Aorta (tissue), 5 donors: ENCODE measurements at regions not wholly inside any gene's neighbourhood (a gene's known extent, or its start where the extent isn't known, plus 50 kb on each side); places are given as distances from the start of the nearest gene placed in this dataset.
"Not testable (repeated sequence)": the region's sequence is repeated elsewhere in the genome, so short reads cannot be mapped to it uniquely, and the experiment has no call there.

Source experiments
- ATAC-seq: fragments of 200-7000 bp; cut with Tn5 transposase; one replicate; pipeline ENCODE4 v1.9.1; 2022; ENCODE audit warnings: moderate library complexity; ENCODE audit not compliant: low FRiP score
- DNase-seq, 2 donors: peaks; one replicate each; pipeline ENCODE4 v3.0.0-alpha.2; 2020
- H3K27ac ChIP-seq, 2 donors: one replicate each; pipeline ENCODE4 v1.5.1; 2013; ENCODE audit warnings: low read length in 2 of 2, mild to moderate bottlenecking in 2 of 2, moderate library complexity in 2 of 2, control low read depth in 1 of 2, inconsistent platforms in 1 of 2, low read depth in 1 of 2
- H3K27me3 ChIP-seq, 2 donors: one replicate each; pipeline ENCODE4 v1.6.1; 2013; ENCODE audit warnings: control low read depth in 1 of 2, low read length in 1 of 2, mild to moderate bottlenecking in 1 of 2, moderate library complexity in 1 of 2; ENCODE audit not compliant: insufficient read depth in 2 of 2, control insufficient read depth in 1 of 2
- H3K36me3 ChIP-seq, 2 donors: one replicate each; pipeline ENCODE4 v1.6.1; 2013; ENCODE audit warnings: control low read depth in 1 of 2, low read length in 1 of 2, mild to moderate bottlenecking in 1 of 2; ENCODE audit not compliant: insufficient read depth in 2 of 2, control insufficient read depth in 1 of 2
- H3K4me1 ChIP-seq, 2 donors: one replicate each; pipeline ENCODE4 v1.6.1; 2013; ENCODE audit warnings: low read length in 2 of 2, control low read depth in 1 of 2, mild to moderate bottlenecking in 1 of 2, moderate library complexity in 1 of 2; ENCODE audit not compliant: insufficient read depth in 2 of 2, control insufficient read depth in 1 of 2
- H3K4me3 ChIP-seq, 2 donors: one replicate each; pipeline ENCODE4 v1.5.1; 2013; ENCODE audit warnings: low read length in 2 of 2, control low read depth in 1 of 2, mild to moderate bottlenecking in 1 of 2
- H3K9me3 ChIP-seq: one replicate; pipeline ENCODE4 v1.6.1; 2013; ENCODE audit warnings: mild to moderate bottlenecking, low read length; ENCODE audit not compliant: control insufficient read depth
- WGBS, 2 donors: extraction: QIAGEN DNeasy Blood & Tissue Kit; methylation state at CpG; one replicate each; pipeline ENCODE4 v1.1.7; 2013; 5-methylcytosine and 5-hydroxymethylcytosine counted together
- intact Hi-C, 2 donors: fragments of 100-400 bp; cut with DNase I; formaldehyde crosslinking; loops; one replicate each; pipeline versions ENCODE4 v1.14.2 to v1.15.0; 2022
- donor health status: healthy with polysubstance abuse.
- donor health status: Bipolar disorder and iron deficiency.
- donor health status: DM: no; HTN: no; CAD: no.
- donor health status: DM: no; HTN: no; CAD: no.
- donor health status: DM: yes; HTN: yes; CAD: no.

GRCh38 chr7:6882321-6882721 is 56.2 kb upstream of the CCZ1B start:
- 72 to 77% methylated on average over 8 of the region's 8 CpGs for WGBS, 2 donors
- H3K9me3 ChIP-seq, H3K4me3 ChIP-seq, ATAC-seq, H3K36me3 ChIP-seq, H3K4me1 ChIP-seq, H3K27ac ChIP-seq, DNase-seq, H3K27me3 ChIP-seq, intact Hi-C loops: not testable (repeated sequence)

DNA sequence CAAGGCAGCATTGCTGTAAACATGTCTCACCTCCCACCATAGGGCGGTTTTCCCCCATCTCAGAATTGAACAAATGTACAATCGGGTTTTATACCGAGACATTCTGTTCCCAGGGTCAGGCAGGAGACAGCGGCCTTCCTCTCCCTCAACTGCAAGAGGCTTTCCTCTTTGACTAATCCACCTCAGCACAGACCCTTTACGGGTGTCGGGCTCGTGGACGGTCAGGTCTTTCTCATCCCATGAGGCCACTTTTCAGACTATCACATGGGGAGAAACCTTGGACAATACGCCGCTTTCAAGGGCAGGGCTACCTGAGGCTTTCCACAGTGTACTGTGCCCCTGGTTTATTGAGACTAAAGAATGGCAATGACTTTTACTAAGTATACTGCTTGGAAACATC is 57.7 kb upstream of the CCZ1B start:
- H3K27me3 ChIP-seq, H3K4me1 ChIP-seq, ATAC-seq, H3K27ac ChIP-seq, H3K36me3 ChIP-seq, intact Hi-C loops, H3K4me3 ChIP-seq, DNase-seq, H3K9me3 ChIP-seq: not testable (repeated sequence)
- 87 to 88% methylated on average over 9 to 10 of the region's 10 CpGs for WGBS, 2 donors

GRCh38 chr7:6886198-6886597 is 60.1 kb upstream of the CCZ1B start:
- intact Hi-C loops: no loop called here
- H3K9me3 ChIP-seq: peaks cover 1% of the 10 kb centered on the region

DNA sequence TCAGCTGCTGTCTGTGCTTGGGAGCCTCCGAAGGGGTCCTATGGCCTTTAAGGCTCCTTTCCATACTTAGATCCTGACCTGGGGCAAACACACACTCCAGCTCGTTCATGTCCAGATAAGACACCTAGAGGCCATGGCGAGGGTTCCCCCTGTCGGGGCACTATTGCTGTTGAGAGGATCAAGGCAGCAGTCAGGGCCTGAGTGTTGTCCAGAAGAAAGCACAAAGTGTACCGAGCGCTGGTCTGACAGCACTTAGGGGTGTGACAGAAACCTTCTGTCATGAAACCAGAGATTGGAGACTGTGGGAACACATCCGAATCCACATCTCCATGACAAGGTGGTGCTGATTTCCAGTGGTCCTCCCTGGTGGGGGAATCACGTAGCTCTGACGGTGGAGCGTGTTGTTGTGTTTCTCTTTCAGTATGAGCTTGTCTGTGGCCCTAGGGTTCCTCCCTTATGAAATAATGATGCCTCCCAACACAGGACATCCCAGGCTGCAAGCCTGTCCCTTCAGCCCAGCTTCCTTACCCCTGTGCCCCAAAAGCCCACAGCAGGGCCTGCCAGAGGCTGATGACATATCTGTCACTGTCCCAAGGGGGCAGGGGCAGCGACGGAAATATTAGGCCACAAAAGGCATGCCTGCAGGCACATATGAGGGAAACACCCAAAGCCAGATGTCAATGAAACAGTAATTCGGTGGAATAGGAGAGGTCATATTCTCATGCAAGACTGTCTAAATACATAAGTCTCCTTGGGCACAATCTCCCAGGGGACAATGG is 62.4 kb upstream of the CCZ1B start:
- H3K27me3 ChIP-seq, H3K36me3 ChIP-seq, DNase-seq, intact Hi-C loops, H3K9me3 ChIP-seq, H3K4me3 ChIP-seq, ATAC-seq, H3K4me1 ChIP-seq, H3K27ac ChIP-seq: not testable (repeated sequence)
- WGBS, 2 donors: 73 to 74% methylated on average over 13 of the region's 13 CpGs

More at GRCh38 chr7:6886198-6886597, 60.1 kb upstream of the CCZ1B start:
- no peaks in the 10 kb centered on the region for H3K36me3 ChIP-seq
- no peak overlapping the region for H3K4me3 ChIP-seq
- no peak overlapping the region for H3K27ac ChIP-seq
- WGBS, 2 donors: 88 to 90% methylated on average over 8 of the region's 8 CpGs
- no peaks in the 10 kb centered on the region for H3K27me3 ChIP-seq
- DNase-seq: no peak
- ATAC-seq: no peak
- H3K4me1 ChIP-seq: no peaks in the 10 kb centered on the region

DNA sequence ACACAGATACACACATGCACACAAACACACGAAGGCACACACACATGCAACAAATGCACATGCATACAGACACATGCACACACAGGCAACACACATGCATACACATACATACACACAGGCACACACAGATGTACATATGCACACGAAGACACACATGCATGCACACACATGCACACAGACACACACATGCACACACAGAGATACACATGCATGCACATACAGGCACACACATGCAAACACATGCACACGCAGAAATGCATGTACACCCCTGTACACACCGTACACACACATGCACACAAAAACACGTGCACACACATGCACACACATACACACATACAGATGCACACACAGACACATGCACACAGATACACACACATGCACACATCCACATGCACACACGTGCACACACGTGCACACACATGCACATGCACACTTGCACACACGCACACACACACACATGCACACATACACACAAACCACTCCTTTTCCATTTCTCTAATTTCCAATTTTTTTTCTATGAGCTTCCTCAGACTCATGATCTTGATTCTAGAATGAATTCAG is 63.3 kb upstream of the CCZ1B start:
- 92 to 95% methylated on average over 8 of the region's 8 CpGs for WGBS, 2 donors
- H3K4me3 ChIP-seq: no peak overlapping the region
- DNase-seq (no peak), ATAC-seq (no peak)
- no peaks in the 10 kb centered on the region for H3K27me3 ChIP-seq
- peaks cover 1% of the 10 kb centered on the region for H3K9me3 ChIP-seq
- no peaks in the 10 kb centered on the region for H3K36me3 ChIP-seq
- H3K4me1 ChIP-seq: no peaks in the 10 kb centered on the region
- intact Hi-C loops: no loop called here
- no peak overlapping the region for H3K27ac ChIP-seq

GRCh38 chr7:6902097-6902518 is 76.0 kb upstream of the CCZ1B start:
- DNase-seq, H3K9me3 ChIP-seq, H3K4me3 ChIP-seq, H3K27me3 ChIP-seq, intact Hi-C loops, H3K36me3 ChIP-seq, ATAC-seq, H3K4me1 ChIP-seq, H3K27ac ChIP-seq: not testable (repeated sequence)
- WGBS, 2 donors: 45 to 49% methylated on average over 4 of the region's 4 CpGs

GRCh38 chr7:6903289-6903688 is 77.2 kb upstream of the CCZ1B start:
- ATAC-seq, DNase-seq, intact Hi-C loops, H3K4me3 ChIP-seq, H3K9me3 ChIP-seq, H3K27ac ChIP-seq, H3K36me3 ChIP-seq, H3K27me3 ChIP-seq, H3K4me1 ChIP-seq: not testable (repeated sequence)
- WGBS, 2 donors: 69 to 70% methylated on average over 7 of the region's 7 CpGs

- H3K4me1 ChIP-seq, intact Hi-C loops, H3K4me3 ChIP-seq, H3K36me3 ChIP-seq, ATAC-seq, H3K27me3 ChIP-seq, H3K9me3 ChIP-seq, DNase-seq, H3K27ac ChIP-seq: not testable (repeated sequence)
- WGBS, 2 donors: 68 to 74% methylated on average over 4 of the region's 4 CpGs
These were observed 77.7 kb upstream of the CCZ1B start for GRCh38 chr7:6903792-6904191.

- ATAC-seq: no peak
- no peak for DNase-seq
- H3K4me3 ChIP-seq: no peak overlapping the region
- no peaks in the 10 kb centered on the region for H3K4me1 ChIP-seq
- no peaks in the 10 kb centered on the region for H3K27me3 ChIP-seq
- no peak overlapping the region for H3K27ac ChIP-seq
- WGBS, 2 donors: 61 to 62% methylated on average over 7 of the region's 7 CpGs
- intact Hi-C loops: no loop called here
- no peaks in the 10 kb centered on the region for H3K9me3 ChIP-seq
- H3K36me3 ChIP-seq: no peaks in the 10 kb centered on the region
These were observed 91.2 kb upstream of the CCZ1B start for GRCh38 chr7:6917258-6917657.
